Stomach smooth muscle (tissue), 2 donors: ENCODE measurements at regions not wholly inside any gene's neighbourhood (a gene's known extent, or its start where the extent isn't known, plus 50 kb on each side); places are given as distances from the start of the nearest gene placed in this dataset.

Experiments
- H3K27ac ChIP-seq: one replicate; pipeline ENCODE4 v1.7.0; 2013; ENCODE audit warnings: mild to moderate bottlenecking, low read length, inconsistent platforms
- H3K27me3 ChIP-seq, 2 donors: one replicate each; pipeline ENCODE4 v1.7.0; 2013; ENCODE audit warnings: low read length in 2 of 2; ENCODE audit not compliant: insufficient read depth in 2 of 2, control insufficient read depth in 1 of 2
- H3K36me3 ChIP-seq, 2 donors: one replicate each; pipeline ENCODE4 v1.7.0; 2013; ENCODE audit warnings: low read length in 2 of 2; ENCODE audit not compliant: control insufficient read depth in 2 of 2, insufficient read depth in 2 of 2
- H3K4me1 ChIP-seq: one replicate; pipeline ENCODE4 v1.7.0; 2013; ENCODE audit warnings: low read length; ENCODE audit not compliant: control insufficient read depth, insufficient read depth
- H3K4me3 ChIP-seq, 2 donors: one replicate each; pipeline ENCODE4 v1.7.0; 2013; ENCODE audit warnings: low read length in 2 of 2
- H3K9ac ChIP-seq, 2 donors: one replicate each; pipeline ENCODE4 v1.7.0; 2013; ENCODE audit warnings: low read length in 2 of 2, mild to moderate bottlenecking in 1 of 2
- H3K9me3 ChIP-seq, 2 donors: one replicate each; pipeline ENCODE4 v1.7.0; 2013; ENCODE audit warnings: low read length in 2 of 2; ENCODE audit not compliant: control insufficient read depth in 2 of 2
- donor health status: healthy.
- donor health status: Pancreatic carcinoma.

GRCh38 chr18:68623342-68623741 lies 91.6 kb downstream of the TMX3 start:
- Histone ChIP-seq H3K9me3 (no peaks in the 10 kb centered on the region), H3K36me3 (no peaks in the 10 kb centered on the region), H3K4me1 (no peaks in the 10 kb centered on the region), H3K27ac (no peak overlapping the region), H3K9ac (no peak overlapping the region), H3K4me3 (no peak overlapping the region), H3K27me3 (no peaks in the 10 kb centered on the region)

GRCh38 chr18:68611311-68611710 lies 103.6 kb downstream of the TMX3 start:
- H3K27ac ChIP-seq = no peak overlapping the region
- H3K9ac ChIP-seq = no peak overlapping the region
- H3K27me3 ChIP-seq = no peaks in the 10 kb centered on the region
- no peaks in the 10 kb centered on the region for H3K36me3 ChIP-seq
- H3K9me3 ChIP-seq = no peaks in the 10 kb centered on the region
- H3K4me1 ChIP-seq = no peaks in the 10 kb centered on the region
- no peak overlapping the region for H3K4me3 ChIP-seq

- no peak overlapping the region for H3K9ac ChIP-seq
- no peaks in the 10 kb centered on the region for H3K36me3 ChIP-seq
- no peaks in the 10 kb centered on the region for H3K27me3 ChIP-seq
- no peaks in the 10 kb centered on the region for H3K9me3 ChIP-seq
- no peaks in the 10 kb centered on the region for H3K4me1 ChIP-seq
- H3K4me3 ChIP-seq = no peak overlapping the region
- no peak overlapping the region for H3K27ac ChIP-seq
Measured at GRCh38 chr18:68608851-68609490, 105.9 kb downstream of the TMX3 start.

- H3K4me1 ChIP-seq = no peaks in the 10 kb centered on the region
- no peaks in the 10 kb centered on the region for H3K27me3 ChIP-seq
- H3K4me3 ChIP-seq = no peak overlapping the region
- H3K9ac ChIP-seq = no peak overlapping the region
- H3K9me3 ChIP-seq = no peaks in the 10 kb centered on the region
- no peak overlapping the region for H3K27ac ChIP-seq
- H3K36me3 ChIP-seq = no peaks in the 10 kb centered on the region
Measured at GRCh38 chr18:68607852-68608251, 107.1 kb downstream of the TMX3 start.

GRCh38 chr18:68604256-68604655 lies 110.7 kb downstream of the TMX3 start:
- Histone ChIP-seq H3K9ac (no peak overlapping the region), H3K4me3 (no peak overlapping the region), H3K27me3 (no peaks in the 10 kb centered on the region), H3K4me1 (no peaks in the 10 kb centered on the region), H3K36me3 (no peaks in the 10 kb centered on the region), H3K9me3 (no peaks in the 10 kb centered on the region), H3K27ac (no peak overlapping the region)

GRCh38 chr18:68596016-68596415 lies 118.9 kb downstream of the TMX3 start:
- Histone ChIP-seq H3K9me3 (no peaks in the 10 kb centered on the region), H3K4me1 (no peaks in the 10 kb centered on the region), H3K27ac (no peak overlapping the region), H3K27me3 (no peaks in the 10 kb centered on the region), H3K9ac (no peak overlapping the region), H3K36me3 (no peaks in the 10 kb centered on the region), H3K4me3 (no peak overlapping the region)

- no peak overlapping the region for H3K27ac ChIP-seq
- no peaks in the 10 kb centered on the region for H3K9me3 ChIP-seq
- H3K9ac ChIP-seq = no peak overlapping the region
Measured at GRCh38 chr18:68588169-68588568, 126.7 kb downstream of the TMX3 start.

GRCh38 chr18:68583685-68584084 lies 131.2 kb downstream of the TMX3 start:
- H3K27ac ChIP-seq = no peak overlapping the region
- H3K27me3 ChIP-seq = no peaks in the 10 kb centered on the region
- H3K36me3 ChIP-seq = no peaks in the 10 kb centered on the region
- no peak overlapping the region for H3K4me3 ChIP-seq
- H3K9ac ChIP-seq = no peak overlapping the region
- H3K9me3 ChIP-seq = no peaks in the 10 kb centered on the region
- no peaks in the 10 kb centered on the region for H3K4me1 ChIP-seq

More at GRCh38 chr18:68588169-68588568, 126.7 kb downstream of the TMX3 start:
- Histone ChIP-seq H3K4me1 (no peaks in the 10 kb centered on the region), H3K4me3 (no peak overlapping the region), H3K36me3 (no peaks in the 10 kb centered on the region), H3K27me3 (no peaks in the 10 kb centered on the region)

- H3K9ac ChIP-seq = no peak overlapping the region
- H3K4me3 ChIP-seq = no peak overlapping the region
- no peaks in the 10 kb centered on the region for H3K9me3 ChIP-seq
- H3K36me3 ChIP-seq = no peaks in the 10 kb centered on the region
- no peak overlapping the region for H3K27ac ChIP-seq
- no peaks in the 10 kb centered on the region for H3K27me3 ChIP-seq
- H3K4me1 ChIP-seq = no peaks in the 10 kb centered on the region
Measured at GRCh38 chr18:68574311-68574710, 140.6 kb downstream of the TMX3 start.

GRCh38 chr18:68569936-68570335 lies 145.0 kb downstream of the TMX3 start:
- Histone ChIP-seq H3K27ac (no peak overlapping the region), H3K36me3 (no peaks in the 10 kb centered on the region), H3K9ac (no peak overlapping the region), H3K4me3 (no peak overlapping the region), H3K27me3 (no peaks in the 10 kb centered on the region), H3K9me3 (no peaks in the 10 kb centered on the region), H3K4me1 (no peaks in the 10 kb centered on the region)

- Histone ChIP-seq H3K27ac (no peak overlapping the region), H3K36me3 (no peaks in the 10 kb centered on the region), H3K4me3 (no peak overlapping the region), H3K4me1 (no peaks in the 10 kb centered on the region), H3K27me3 (no peaks in the 10 kb centered on the region), H3K9me3 (no peaks in the 10 kb centered on the region), H3K9ac (no peak overlapping the region)
Measured at GRCh38 chr18:68568364-68569155, 146.3 kb downstream of the TMX3 start.
